WTC11 (cell line): ENCODE measurements at regions not wholly inside any gene's neighbourhood (a gene's known extent, or its start where the extent isn't known, plus 50 kb on each side); places are given as distances from the start of the nearest gene placed in this dataset.
"Not testable (repeated sequence)": the region's sequence is repeated elsewhere in the genome, so short reads cannot be mapped to it uniquely, and the experiment has no call there.

ENCODE experiments used
- CTCF ChIP-seq: fragments of 200-600 bp; IDR thresholded peaks from 2 replicates; pipeline ENCODE4 v1.8.0; 2022; ENCODE audit warnings: antibody characterized with exemption
- NR1H2 ChIP-seq: sonication (generic); formaldehyde crosslinking; IDR thresholded peaks from 2 replicates; pipeline ENCODE4 v1.9.0; 2021; ENCODE audit warnings: mild to moderate bottlenecking, moderate library complexity, missing genetic modification reagents
- NR2C2 ChIP-seq: sonication (generic); formaldehyde crosslinking; IDR thresholded peaks from 2 replicates; pipeline ENCODE4 v1.8.0; 2022; ENCODE audit warnings: mild to moderate bottlenecking, missing genetic modification reagents
- USF1 ChIP-seq: sonication (generic); formaldehyde crosslinking; IDR thresholded peaks from 2 replicates; pipeline ENCODE4 v1.8.0; 2022; ENCODE audit warnings: mild to moderate bottlenecking, missing genetic modification reagents

GRCh38 chr2:64253421-64253820 lies 109.2 kb upstream of the PELI1 start:
- TF ChIP-seq CTCF; USF1 (CRISPR knock-in tag); NR1H2 (CRISPR knock-in tag); NR2C2 (CRISPR knock-in tag): not testable (repeated sequence)
